Stomach (tissue), 8 donors: ENCODE measurements at regions not wholly inside any gene's neighbourhood (a gene's known extent, or its start where the extent isn't known, plus 50 kb on each side); places are given as distances from the start of the nearest gene placed in this dataset.
"Not testable (repeated sequence)": the region's sequence is repeated elsewhere in the genome, so short reads cannot be mapped to it uniquely, and the experiment has no call there.

ENCODE experiments used
- DNase-seq, 2 donors: peaks; one replicate each; pipeline versions ENCODE4 v3.0.0 to v3.0.0-alpha.2; 2013 to 2019
- H3K27ac ChIP-seq, 5 donors: fragments of 200-600 bp in 4 of 5; sonication (generic) in 4 of 5; one replicate each; pipeline ENCODE4 v1.5.1; 2013 to 2019; ENCODE audit warnings: mild to moderate bottlenecking in 1 of 5, moderate library complexity in 1 of 5
- H3K27me3 ChIP-seq, 3 donors: fragments of 200-600 bp; sonication (generic); one replicate each; pipeline ENCODE4 v1.5.1; 2017 to 2019; ENCODE audit warnings: mixed run types in 1 of 3
- H3K36me3 ChIP-seq, 4 donors: fragments of 200-600 bp; sonication (generic); 1 replicate in 3 of 4; 2 replicates in 1 of 4; pipeline ENCODE4 v1.5.1; 2016 to 2019
- H3K4me1 ChIP-seq, 4 donors: fragments of 200-600 bp; sonication (generic); one replicate each; pipeline ENCODE4 v1.5.1; 2016 to 2019
- H3K4me3 ChIP-seq, 4 donors: fragments of 200-600 bp; sonication (generic) in 3 of 4; one replicate each; pipeline ENCODE4 v1.5.1; 2016 to 2019; ENCODE audit warnings: mild to moderate bottlenecking in 1 of 4
- H3K9me3 ChIP-seq, 4 donors: fragments of 200-600 bp; sonication (generic); one replicate each; pipeline ENCODE4 v1.5.1; 2016 to 2019
- EP300 ChIP-seq: sonication (generic); formaldehyde crosslinking; IDR thresholded peaks from one replicate; pipeline ENCODE4 v1.6.1; 2017; ENCODE audit warnings: antibody characterized with exemption
- POLR2A ChIP-seq, 4 donors: fragments of 450-650 bp; IDR thresholded peaks; one replicate each; pipeline ENCODE4 v1.6.1; 2016; ENCODE audit warnings: antibody characterized with exemption in 4 of 4, control low read depth in 2 of 4, mild to moderate bottlenecking in 1 of 4, moderate library complexity in 1 of 4
- POLR2AphosphoS5 ChIP-seq, 3 donors: sonication (generic); formaldehyde crosslinking; IDR thresholded peaks; one replicate each; pipeline ENCODE4 v1.6.1; 2016; ENCODE audit warnings: antibody characterized with exemption in 3 of 3
- WGBS, 5 donors: extraction: QIAGEN DNeasy Blood & Tissue Kit in 3 of 5; methylation state at CpG; one replicate each; pipeline versions ENCODE4 v1.1.5 to v1.1.7; 2013 to 2018; 5-methylcytosine and 5-hydroxymethylcytosine counted together
- intact Hi-C: fragments of 100-400 bp; cut with DNase I; formaldehyde crosslinking; loops from one replicate; pipeline ENCODE4 v1.15.1; 2023; ENCODE audit warnings: low total_unique reads
- TF ChIP-seq, protein P1 (sequence below), 7 experiments: fragments of 450-650 bp in 4 of 7; fragments of 200-600 bp in 3 of 7; sonication (generic) in 3 of 7; IDR thresholded peaks; one replicate each; pipeline ENCODE4 v1.5.1; 2016 to 2019; ENCODE audit warnings: antibody characterized with exemption in 7 of 7, control low read depth in 2 of 7, mild to moderate bottlenecking in 1 of 7
- donor health status: healthy with polysubstance abuse.
- donor health status: Bipolar disorder and iron deficiency.
- donor health status: healthy.

- H3K27me3 ChIP-seq: no peaks in the 10 kb centered on the region
- H3K9me3 ChIP-seq: no peaks in the 10 kb centered on the region
- intact Hi-C loops: no loop called here
- no peaks in the 10 kb centered on the region for H3K4me1 ChIP-seq
- no peaks in the 10 kb centered on the region for H3K36me3 ChIP-seq
- WGBS, 5 donors: 62 to 77% (median 71%) methylated on average over 4 of the region's 4 CpGs
- no peak overlapping the region for H3K27ac ChIP-seq
- TF ChIP-seq EP300 (no peak), POLR2AphosphoS5 (IDR thresholded peaks at IDR 0.05) (no peak)
- no peak for DNase-seq
- no peak overlapping the region for H3K4me3 ChIP-seq
Observed at GRCh38 chr5:5857396-5857795, 434.9 kb downstream of the ICE1 start.

DNA sequence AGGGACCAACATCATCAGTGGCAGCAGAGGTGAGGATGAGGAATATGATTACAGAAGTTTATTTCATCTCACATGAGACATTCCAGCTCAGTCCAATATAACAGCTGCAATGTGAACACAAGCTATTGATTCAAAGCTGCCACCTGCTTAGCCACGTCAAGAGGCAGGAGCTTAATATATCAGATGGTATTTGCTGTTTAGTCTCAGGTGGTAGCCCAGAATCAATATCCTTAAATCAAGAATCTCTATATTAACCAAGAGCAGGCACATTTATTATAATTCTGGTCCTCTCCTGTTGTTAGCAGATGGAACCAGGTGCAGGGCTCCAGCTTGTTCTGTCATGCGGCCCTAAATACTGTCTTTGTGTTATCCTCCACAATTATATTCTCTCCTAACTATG lies 431.6 kb downstream of the ICE1 start:
- H3K27me3 ChIP-seq: no peaks in the 10 kb centered on the region
- H3K27ac ChIP-seq: no peak overlapping the region
- H3K36me3 ChIP-seq: no peaks in the 10 kb centered on the region
- 75 to 86% (median 80%) methylated on average over 2 of the region's 2 CpGs for WGBS, 5 donors
- no peak overlapping the region for H3K4me3 ChIP-seq
- intact Hi-C loops: no loop called here
- no peaks in the 10 kb centered on the region for H3K9me3 ChIP-seq
- no peak for TF ChIP-seq POLR2A (IDR thresholded peaks at IDR 0.05)
- TF ChIP-seq, protein P1, sequence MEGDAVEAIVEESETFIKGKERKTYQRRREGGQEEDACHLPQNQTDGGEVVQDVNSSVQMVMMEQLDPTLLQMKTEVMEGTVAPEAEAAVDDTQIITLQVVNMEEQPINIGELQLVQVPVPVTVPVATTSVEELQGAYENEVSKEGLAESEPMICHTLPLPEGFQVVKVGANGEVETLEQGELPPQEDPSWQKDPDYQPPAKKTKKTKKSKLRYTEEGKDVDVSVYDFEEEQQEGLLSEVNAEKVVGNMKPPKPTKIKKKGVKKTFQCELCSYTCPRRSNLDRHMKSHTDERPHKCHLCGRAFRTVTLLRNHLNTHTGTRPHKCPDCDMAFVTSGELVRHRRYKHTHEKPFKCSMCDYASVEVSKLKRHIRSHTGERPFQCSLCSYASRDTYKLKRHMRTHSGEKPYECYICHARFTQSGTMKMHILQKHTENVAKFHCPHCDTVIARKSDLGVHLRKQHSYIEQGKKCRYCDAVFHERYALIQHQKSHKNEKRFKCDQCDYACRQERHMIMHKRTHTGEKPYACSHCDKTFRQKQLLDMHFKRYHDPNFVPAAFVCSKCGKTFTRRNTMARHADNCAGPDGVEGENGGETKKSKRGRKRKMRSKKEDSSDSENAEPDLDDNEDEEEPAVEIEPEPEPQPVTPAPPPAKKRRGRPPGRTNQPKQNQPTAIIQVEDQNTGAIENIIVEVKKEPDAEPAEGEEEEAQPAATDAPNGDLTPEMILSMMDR (IDR thresholded peaks at IDR 0.05): no peak
- no peak for TF ChIP-seq EP300
- TF ChIP-seq POLR2AphosphoS5 (IDR thresholded peaks at IDR 0.05): no peak
- no peak for DNase-seq
- H3K4me1 ChIP-seq: no peaks in the 10 kb centered on the region

DNA sequence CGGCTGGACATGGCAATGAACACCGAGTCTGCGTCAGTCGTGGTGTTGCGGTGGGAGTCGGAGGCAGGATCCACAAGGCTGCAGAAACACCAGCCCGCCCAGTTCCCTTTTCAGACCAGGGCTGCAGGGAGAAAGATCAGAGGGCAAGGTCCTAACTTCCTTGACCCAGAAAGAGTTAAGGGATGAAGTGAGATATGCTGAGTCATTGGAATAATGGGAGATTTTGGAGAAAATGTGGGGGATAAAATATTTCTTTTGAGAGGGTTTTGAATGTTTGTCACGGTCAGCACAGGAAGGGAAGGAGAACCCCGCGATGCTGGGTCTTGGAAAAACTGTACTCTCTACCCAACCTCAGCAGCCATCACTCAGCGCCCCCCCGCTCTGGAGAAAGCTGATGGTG lies 416.0 kb downstream of the ICE1 start:
- no peak for DNase-seq
- Histone ChIP-seq H3K4me3 (no peak overlapping the region), H3K9me3 (no peaks in the 10 kb centered on the region), H3K27me3 (no peaks in the 10 kb centered on the region), H3K4me1 (no peaks in the 10 kb centered on the region), H3K36me3 (no peaks in the 10 kb centered on the region), H3K27ac (no peak overlapping the region)
- intact Hi-C loops: no loop called here
- WGBS, 5 donors: 76 to 85% (median 81%) methylated on average over 12 of the region's 12 CpGs
- no peak for TF ChIP-seq POLR2A (IDR thresholded peaks at IDR 0.05)
- TF ChIP-seq POLR2AphosphoS5 (IDR thresholded peaks at IDR 0.05): no peak
- TF ChIP-seq, protein P1 (IDR thresholded peaks at IDR 0.05): no peak
- TF ChIP-seq EP300: no peak

- WGBS, 5 donors: 81 to 88% (median 83%) methylated on average over 6 of the region's 6 CpGs
- H3K36me3 ChIP-seq, H3K27ac ChIP-seq, H3K9me3 ChIP-seq, intact Hi-C loops, H3K4me1 ChIP-seq, H3K4me3 ChIP-seq, DNase-seq: not testable (repeated sequence)
- H3K27me3 ChIP-seq: peaks cover 0 to 11% (median 0%) of the 10 kb centered on the region in 3 donors
Observed at GRCh38 chr5:5831622-5832021, 409.1 kb downstream of the ICE1 start.

GRCh38 chr5:5828619-5829018 lies 406.1 kb downstream of the ICE1 start:
- Histone ChIP-seq H3K36me3 (no peaks in the 10 kb centered on the region), H3K4me1 (peaks cover 0 to 8% (median 0%) of the 10 kb centered on the region in 4 donors), H3K4me3 (no peak overlapping the region), H3K9me3 (no peaks in the 10 kb centered on the region), H3K27ac (no peak overlapping the region), H3K27me3 (peaks cover 0 to 11% (median 0%) of the 10 kb centered on the region in 3 donors)
- intact Hi-C loops: no loop called here
- no peak for DNase-seq
- TF ChIP-seq POLR2A (IDR thresholded peaks at IDR 0.05): no peak
- no peak for TF ChIP-seq POLR2AphosphoS5 (IDR thresholded peaks at IDR 0.05)
- TF ChIP-seq EP300: no peak
- TF ChIP-seq, protein P1 (IDR thresholded peaks at IDR 0.05): no peak
- WGBS, 5 donors: 40 to 63% (median 60%) methylated on average over 5 of the region's 5 CpGs
